PC-3 (cell line): ENCODE measurements at regions not wholly inside any gene's neighbourhood (a gene's known extent, or its start where the extent isn't known, plus 50 kb on each side); places are given as distances from the start of the nearest gene placed in this dataset.

ENCODE experiments used
- CTCF ChIP-seq: fragments of 300-600 bp; sonication (generic); conservative IDR thresholded peaks from 2 replicates; pipeline ENCODE4 v1.5.1; 2017; ENCODE audit warnings: antibody characterized with exemption, low read depth, mild to moderate bottlenecking, low read length
- EZH2 ChIP-seq: fragments of 300-600 bp; sonication (generic); IDR thresholded peaks from one replicate; pipeline ENCODE4 v1.6.1; 2017; ENCODE audit warnings: antibody characterized with exemption, mild to moderate bottlenecking, low read length; ENCODE audit not compliant: unreplicated experiment
- EZH2phosphoT487 ChIP-seq: fragments of 300-600 bp; sonication (generic); IDR thresholded peaks from 2 replicates; pipeline ENCODE4 v1.6.1; 2018; ENCODE audit warnings: mild to moderate bottlenecking, antibody characterized with exemption, low read length, borderline replicate concordance

- TF ChIP-seq CTCF (no peak), EZH2 (no peak), EZH2phosphoT487 (no peak)
Measured at GRCh38 chr3:124057420-124057819, 65.5 kb upstream of the ROPN1 start.
